ENCODE measurements at regions not wholly inside any gene's neighbourhood (a gene's known extent, or its start where the extent isn't known, plus 50 kb on each side); places are given as distances from the start of the nearest gene placed in this dataset.

DNA sequence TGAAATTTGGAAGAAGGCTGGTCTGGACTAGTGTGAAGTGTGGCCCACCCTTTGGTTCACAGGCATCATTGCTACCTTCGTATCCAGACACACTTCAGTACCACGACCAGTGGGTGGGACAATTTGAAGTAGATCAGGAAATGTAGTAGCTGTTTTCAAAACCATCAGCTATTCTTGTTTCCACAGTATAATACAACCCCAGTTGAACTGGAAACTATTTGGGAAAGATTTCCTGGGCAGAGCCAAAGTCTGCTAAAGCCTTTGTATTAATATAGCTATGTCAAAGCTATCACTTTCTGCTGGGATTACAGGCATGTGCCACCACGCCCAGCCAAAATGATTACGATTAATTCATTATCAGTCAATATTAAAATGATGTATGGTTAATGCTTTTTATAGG lies 298.8 kb upstream of the RASGRP1 start:
- TF ChIP-seq CTCF (IDR thresholded peaks at IDR 0.05; ENCODE audit: insufficient read depth, low read depth, low read length) (no peak), EZH2 (IDR thresholded peaks at IDR 0.05; ENCODE audit: insufficient read depth, low read length) (no peak)
